ENCODE measurements at regions not wholly inside any gene's neighbourhood (a gene's known extent, or its start where the extent isn't known, plus 50 kb on each side); places are given as distances from the start of the nearest gene placed in this dataset.
"Not testable (repeated sequence)": the region's sequence is repeated elsewhere in the genome, so short reads cannot be mapped to it uniquely, and the experiment has no call there.

- TF ChIP-seq CTCF, POLR2A (IDR thresholded peaks at IDR 0.05): not testable (repeated sequence)
Measured at GRCh38 chr1:814543-814942, 109.2 kb upstream of the SAMD11 start.

Measured in right lobe of liver (tissue), 4 donors.